ENCODE measurements at regions not wholly inside any gene's neighbourhood (a gene's known extent, or its start where the extent isn't known, plus 50 kb on each side); places are given as distances from the start of the nearest gene placed in this dataset.
A peak's percentile ranks its signal among the peaks of the same experiment; 100 is the strongest.
"Not testable (repeated sequence)": the region's sequence is repeated elsewhere in the genome, so short reads cannot be mapped to it uniquely, and the experiment has no call there.

DNA sequence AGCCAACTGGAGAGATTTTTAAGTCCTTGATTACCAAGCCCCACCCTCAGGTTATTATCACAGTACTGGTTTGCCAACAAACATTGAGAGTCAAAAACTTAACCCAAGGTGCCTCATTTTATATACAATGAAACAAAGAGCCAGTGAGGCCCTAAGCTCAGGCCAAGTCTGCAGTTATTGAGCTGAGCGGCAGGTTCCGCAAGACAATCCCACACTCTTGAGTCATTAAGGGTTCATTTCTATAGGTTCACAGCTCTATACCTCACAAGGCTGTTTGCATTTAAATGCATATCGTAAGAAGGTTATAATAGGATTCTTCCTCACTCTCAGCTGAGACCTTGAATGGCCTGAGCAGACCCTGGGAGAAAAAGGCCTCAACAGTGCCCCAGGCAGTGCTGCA, 268.4 kb upstream of the RGPD4 start:
- DNase-seq (ENCODE audit: low read depth), result no peak
- in situ Hi-C loops (cut with HindIII; ENCODE audit: low sequenced_read_pairs), result no loop called here
- TF ChIP-seq, protein P1, sequence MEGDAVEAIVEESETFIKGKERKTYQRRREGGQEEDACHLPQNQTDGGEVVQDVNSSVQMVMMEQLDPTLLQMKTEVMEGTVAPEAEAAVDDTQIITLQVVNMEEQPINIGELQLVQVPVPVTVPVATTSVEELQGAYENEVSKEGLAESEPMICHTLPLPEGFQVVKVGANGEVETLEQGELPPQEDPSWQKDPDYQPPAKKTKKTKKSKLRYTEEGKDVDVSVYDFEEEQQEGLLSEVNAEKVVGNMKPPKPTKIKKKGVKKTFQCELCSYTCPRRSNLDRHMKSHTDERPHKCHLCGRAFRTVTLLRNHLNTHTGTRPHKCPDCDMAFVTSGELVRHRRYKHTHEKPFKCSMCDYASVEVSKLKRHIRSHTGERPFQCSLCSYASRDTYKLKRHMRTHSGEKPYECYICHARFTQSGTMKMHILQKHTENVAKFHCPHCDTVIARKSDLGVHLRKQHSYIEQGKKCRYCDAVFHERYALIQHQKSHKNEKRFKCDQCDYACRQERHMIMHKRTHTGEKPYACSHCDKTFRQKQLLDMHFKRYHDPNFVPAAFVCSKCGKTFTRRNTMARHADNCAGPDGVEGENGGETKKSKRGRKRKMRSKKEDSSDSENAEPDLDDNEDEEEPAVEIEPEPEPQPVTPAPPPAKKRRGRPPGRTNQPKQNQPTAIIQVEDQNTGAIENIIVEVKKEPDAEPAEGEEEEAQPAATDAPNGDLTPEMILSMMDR (IDR thresholded peaks at IDR 0.05; ENCODE audit: low read depth, low read length, missing control alignments), result no peak
- H3K4me3 ChIP-seq (ENCODE audit: low read depth, low read length), result no peak overlapping the region

DNA sequence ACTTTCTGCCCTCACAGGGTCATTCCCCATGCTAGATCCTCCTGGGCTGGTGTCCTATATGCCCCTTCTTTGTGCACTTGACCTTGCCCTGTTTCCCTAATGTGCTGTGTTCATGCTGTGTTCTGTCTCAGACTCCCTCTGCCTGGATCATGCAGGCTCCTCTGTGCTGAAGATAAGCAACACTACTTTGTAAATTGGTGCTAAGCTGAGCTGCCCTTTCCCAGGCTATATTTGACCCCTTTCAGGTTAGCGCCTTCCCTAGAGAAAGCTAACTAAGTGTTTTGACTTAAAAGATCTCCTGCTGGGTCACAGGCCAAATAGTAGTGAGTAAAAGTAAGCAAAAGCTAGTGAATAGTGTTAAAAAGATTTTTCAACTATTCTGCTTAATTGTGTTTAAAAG, 257.2 kb upstream of the RGPD4 start:
- DNase-seq (ENCODE audit: low read depth), result peak; percentile 38
- TF ChIP-seq, protein P1 (IDR thresholded peaks at IDR 0.05; ENCODE audit: low read depth, low read length, missing control alignments), result no peak
- H3K4me3 ChIP-seq (ENCODE audit: low read depth, low read length), result no peak overlapping the region
- in situ Hi-C loops (cut with HindIII; ENCODE audit: low sequenced_read_pairs), result no loop called here

DNA sequence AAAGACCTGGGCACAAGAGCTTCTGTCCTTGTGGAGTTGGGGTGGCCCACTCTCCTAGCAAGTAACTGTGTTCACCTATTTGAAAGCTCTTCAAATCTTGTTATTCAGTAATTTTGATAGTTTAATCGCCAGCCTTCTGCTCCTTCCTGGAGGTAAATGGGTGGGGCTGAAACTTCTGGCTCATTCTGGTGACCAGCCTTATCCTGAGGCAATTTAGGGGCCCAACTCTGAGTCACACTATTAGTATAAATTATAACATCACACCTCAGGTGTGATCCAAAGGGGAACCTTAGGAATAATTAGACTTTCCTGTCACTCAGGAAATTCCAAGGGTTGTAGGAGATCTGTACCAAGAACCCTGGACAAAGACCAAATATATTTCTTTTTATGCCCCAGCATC, 255.8 kb upstream of the RGPD4 start:
- TF ChIP-seq, protein P1 (IDR thresholded peaks at IDR 0.05; ENCODE audit: low read depth, low read length, missing control alignments), result no peak
- in situ Hi-C loops (cut with HindIII; ENCODE audit: low sequenced_read_pairs), result no loop called here
- H3K4me3 ChIP-seq (ENCODE audit: low read depth, low read length), result no peak overlapping the region
- no peak for DNase-seq (ENCODE audit: low read depth)

DNA sequence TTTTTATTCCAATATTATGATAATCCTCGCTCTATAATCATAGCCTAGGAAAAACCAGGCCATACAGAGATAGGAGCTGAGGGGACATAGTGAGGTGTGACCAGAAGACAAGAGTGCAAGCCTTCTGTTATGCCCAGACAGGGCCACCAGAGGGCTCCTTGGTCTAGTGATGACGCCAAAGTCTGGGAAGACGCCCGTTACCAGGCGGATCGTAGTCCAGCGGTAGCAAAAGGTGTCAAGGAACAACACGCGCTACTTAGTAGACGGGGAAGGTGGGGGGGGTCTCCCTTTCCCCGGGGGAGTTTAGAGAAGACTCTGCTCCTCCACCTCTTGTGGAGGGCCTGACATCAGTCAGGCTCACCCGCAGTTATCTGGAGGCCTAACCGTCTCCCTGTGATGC, 253.8 kb upstream of the RGPD4 start:
- DNase-seq (ENCODE audit: low read depth); H3K4me3 ChIP-seq (ENCODE audit: low read depth, low read length); in situ Hi-C loops (cut with HindIII; ENCODE audit: low sequenced_read_pairs): not testable (repeated sequence)
- TF ChIP-seq, protein P1 (IDR thresholded peaks at IDR 0.05; ENCODE audit: low read depth, low read length, missing control alignments), result peak; percentile 24

DNA sequence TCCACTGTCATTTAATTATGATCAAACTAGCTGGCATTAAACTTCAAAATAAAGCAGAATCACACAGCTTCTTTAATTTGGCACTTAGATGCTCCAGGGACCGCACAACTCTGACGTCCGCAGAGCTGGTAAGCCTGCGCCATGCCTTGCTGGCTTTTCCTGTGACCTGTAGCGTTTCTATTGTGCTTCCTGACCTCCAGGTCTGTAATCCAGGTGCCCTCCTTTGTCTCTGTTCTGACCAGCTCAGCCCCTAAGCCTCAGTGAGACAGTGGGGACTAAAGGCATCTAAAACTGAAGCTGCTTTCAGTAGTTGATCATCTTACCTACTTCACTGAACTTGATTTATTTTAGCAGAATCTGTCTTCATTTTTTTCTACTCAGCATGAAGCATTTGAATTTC, 249.7 kb upstream of the RGPD4 start:
- no peak overlapping the region for H3K4me3 ChIP-seq (ENCODE audit: low read depth, low read length)
- no peak for DNase-seq (ENCODE audit: low read depth)
- TF ChIP-seq, protein P1 (IDR thresholded peaks at IDR 0.05; ENCODE audit: low read depth, low read length, missing control alignments), result no peak
- in situ Hi-C loops (cut with HindIII; ENCODE audit: low sequenced_read_pairs), result no loop called here

DNA sequence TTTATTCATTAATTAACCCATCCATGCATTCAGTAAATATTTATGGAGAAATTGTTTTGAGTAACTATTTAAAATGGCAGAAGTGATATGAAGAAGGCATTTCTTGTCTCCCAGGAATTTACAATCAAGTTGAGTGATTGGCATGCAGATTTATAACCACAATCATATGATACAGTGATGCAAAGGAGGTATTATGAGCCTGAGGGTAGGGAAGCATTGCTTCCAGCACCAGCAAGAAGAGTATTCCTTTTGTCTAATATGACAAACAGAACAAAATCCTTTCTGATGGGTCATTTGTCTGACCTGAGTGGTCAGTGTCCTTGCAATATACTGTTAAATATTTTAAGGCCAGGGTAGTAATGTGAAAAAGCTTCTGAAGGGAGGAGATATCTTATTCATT, 244.2 kb upstream of the RGPD4 start:
- in situ Hi-C loops (cut with HindIII; ENCODE audit: low sequenced_read_pairs), result no loop called here
- no peak overlapping the region for H3K4me3 ChIP-seq (ENCODE audit: low read depth, low read length)
- TF ChIP-seq, protein P1 (IDR thresholded peaks at IDR 0.05; ENCODE audit: low read depth, low read length, missing control alignments), result no peak
- DNase-seq (ENCODE audit: low read depth), result no peak

DNA sequence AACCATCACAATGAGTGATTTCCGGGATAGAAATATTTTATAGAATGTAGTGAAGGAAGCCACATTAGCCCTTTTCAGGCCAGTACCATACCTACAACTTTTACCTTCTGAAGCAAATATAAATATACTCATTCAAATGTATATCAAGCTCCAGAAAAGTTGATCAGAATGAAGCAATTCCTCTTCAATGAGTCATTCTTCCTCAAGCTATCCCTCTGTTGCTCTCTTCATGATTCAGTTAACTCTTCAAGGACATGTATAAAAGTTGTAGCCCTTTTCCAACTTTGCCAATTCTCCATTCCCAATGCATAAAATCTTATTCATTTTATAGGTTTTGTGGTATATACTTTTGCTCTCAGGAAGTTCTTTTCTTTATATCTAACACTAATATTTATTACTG, 242.1 kb upstream of the RGPD4 start:
- in situ Hi-C loops (cut with HindIII; ENCODE audit: low sequenced_read_pairs), result no loop called here
- H3K4me3 ChIP-seq (ENCODE audit: low read depth, low read length), result no peak overlapping the region
- TF ChIP-seq, protein P1 (IDR thresholded peaks at IDR 0.05; ENCODE audit: low read depth, low read length, missing control alignments), result no peak
- DNase-seq (ENCODE audit: low read depth), result no peak

Data from astrocyte of the cerebellum (primary cell).